ENCODE measurements at regions not wholly inside any gene's neighbourhood (a gene's known extent, or its start where the extent isn't known, plus 50 kb on each side); places are given as distances from the start of the nearest gene placed in this dataset.

DNA sequence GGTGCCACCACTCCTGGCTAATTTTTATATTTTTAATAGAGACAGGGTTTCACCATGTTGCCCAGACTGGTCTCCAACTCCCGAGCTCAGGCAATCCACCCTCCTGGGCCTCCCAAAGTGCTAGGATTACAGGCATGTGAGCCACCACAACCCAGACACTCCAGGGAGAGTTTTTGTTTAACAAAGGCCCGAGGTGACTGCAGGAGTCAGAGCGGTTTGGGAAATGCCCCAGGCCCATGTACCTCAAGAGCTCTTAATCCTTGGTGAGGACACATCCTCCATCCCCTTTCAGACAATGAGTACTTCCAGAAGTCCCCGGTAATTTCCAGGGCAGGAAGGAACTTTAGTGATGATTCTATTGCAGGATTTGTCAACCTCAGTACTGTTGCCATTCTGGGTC, 176.0 kb downstream of the ESRRB start:
- TF ChIP-seq, protein P1, sequence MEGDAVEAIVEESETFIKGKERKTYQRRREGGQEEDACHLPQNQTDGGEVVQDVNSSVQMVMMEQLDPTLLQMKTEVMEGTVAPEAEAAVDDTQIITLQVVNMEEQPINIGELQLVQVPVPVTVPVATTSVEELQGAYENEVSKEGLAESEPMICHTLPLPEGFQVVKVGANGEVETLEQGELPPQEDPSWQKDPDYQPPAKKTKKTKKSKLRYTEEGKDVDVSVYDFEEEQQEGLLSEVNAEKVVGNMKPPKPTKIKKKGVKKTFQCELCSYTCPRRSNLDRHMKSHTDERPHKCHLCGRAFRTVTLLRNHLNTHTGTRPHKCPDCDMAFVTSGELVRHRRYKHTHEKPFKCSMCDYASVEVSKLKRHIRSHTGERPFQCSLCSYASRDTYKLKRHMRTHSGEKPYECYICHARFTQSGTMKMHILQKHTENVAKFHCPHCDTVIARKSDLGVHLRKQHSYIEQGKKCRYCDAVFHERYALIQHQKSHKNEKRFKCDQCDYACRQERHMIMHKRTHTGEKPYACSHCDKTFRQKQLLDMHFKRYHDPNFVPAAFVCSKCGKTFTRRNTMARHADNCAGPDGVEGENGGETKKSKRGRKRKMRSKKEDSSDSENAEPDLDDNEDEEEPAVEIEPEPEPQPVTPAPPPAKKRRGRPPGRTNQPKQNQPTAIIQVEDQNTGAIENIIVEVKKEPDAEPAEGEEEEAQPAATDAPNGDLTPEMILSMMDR (IDR thresholded peaks at IDR 0.05; ENCODE audit: low read depth, low read length, poor library complexity, severe bottlenecking), result no peak
- no peak for TF ChIP-seq EZH2phosphoT487 (IDR thresholded peaks at IDR 0.05; ENCODE audit: borderline replicate concordance, low read length)
